ENCODE measurements at regions not wholly inside any gene's neighbourhood (a gene's known extent, or its start where the extent isn't known, plus 50 kb on each side); places are given as distances from the start of the nearest gene placed in this dataset.

GRCh38 chr14:56956182-56956581 is 145.9 kb upstream of the OTX2 start:
- no peaks in the 10 kb centered on the region for H3K9me3 ChIP-seq (ENCODE audit: control insufficient read depth, low read depth, low read length)

More at GRCh38 chr14:56956182-56956581, 145.9 kb upstream of the OTX2 start:
- DNase-seq = no peak
- H3K36me3 Mint-ChIP-seq (ENCODE audit: insufficient read depth in 1 of 3, low read depth in 3 of 3) = no peaks in the 10 kb centered on the region
- no peaks in the 10 kb centered on the region for H3K23me2 ChIP-seq (ENCODE audit: insufficient read length, low read depth, low read length, poor library complexity, severe bottlenecking)
- H2BK20ac ChIP-seq (ENCODE audit: low read depth, low read length, poor library complexity, severe bottlenecking) = no peak overlapping the region
- H3K4me1 ChIP-seq (ENCODE audit: insufficient read depth, low read length) = peaks cover 7% of the 10 kb centered on the region
- H3K18ac ChIP-seq (ENCODE audit: insufficient read length, low read depth, low read length) = no peak overlapping the region
- TF ChIP-seq CTCF (conservative IDR thresholded peaks at IDR 0.05) = no peak
- H2BK5ac ChIP-seq (ENCODE audit: insufficient read length, low read length) = no peak overlapping the region
- H4K8ac ChIP-seq (replicated peaks; ENCODE audit: insufficient read length, low read depth, low read length) = no peak overlapping the region
- no peaks in the 10 kb centered on the region for H3K27me3 Mint-ChIP-seq (ENCODE audit: low read depth)
- H3K14ac ChIP-seq (ENCODE audit: insufficient read depth, low read length) = no peak overlapping the region
- no peak overlapping the region for H3K9ac ChIP-seq (ENCODE audit: extremely low read depth, insufficient read length, low read length)
- H3K4me3 Mint-ChIP-seq = no peak overlapping the region
- no peak overlapping the region for H3K56ac ChIP-seq (ENCODE audit: insufficient read length, low read depth, low read length)
- H4K5ac ChIP-seq (ENCODE audit: insufficient read length, low read depth, low read length) = no peak overlapping the region
- no peak overlapping the region for H4K91ac ChIP-seq (ENCODE audit: insufficient read length, low read depth, low read length)
- no peaks in the 10 kb centered on the region for H3K79me2 ChIP-seq (ENCODE audit: insufficient read depth, low read length)
- no peak overlapping the region for H3K23ac ChIP-seq (ENCODE audit: insufficient read length, low read depth, low read length)
- no peak overlapping the region for H2AFZ ChIP-seq (ENCODE audit: low read length)
- H2BK15ac ChIP-seq (ENCODE audit: low read depth, low read length) = no peak overlapping the region
- H3K27ac Mint-ChIP-seq = no peak overlapping the region
- H3K27me3 ChIP-seq (ENCODE audit: insufficient read depth, low read length) = no peaks in the 10 kb centered on the region
- H3T11ph ChIP-seq (ENCODE audit: low read length) = no peak overlapping the region
- H3K79me1 ChIP-seq (ENCODE audit: insufficient read depth, low read depth, low read length, poor library complexity, severe bottlenecking) = no peaks in the 10 kb centered on the region
- H4K20me1 ChIP-seq (ENCODE audit: control insufficient read depth, insufficient read depth, insufficient read length) = no peaks in the 10 kb centered on the region
- no peak overlapping the region for H3K27ac ChIP-seq (ENCODE audit: insufficient read length, low read depth, low read length)
- peaks cover 22 to 28% of the 10 kb centered on the region in 2 experiments for H3K4me1 Mint-ChIP-seq
- no peak overlapping the region for H3K4me2 ChIP-seq (ENCODE audit: insufficient read depth, insufficient read length, low read length)
- H2BK120ac ChIP-seq (ENCODE audit: low read depth, low read length, poor library complexity, severe bottlenecking) = no peak overlapping the region
- H2AK5ac ChIP-seq (ENCODE audit: insufficient read length, low read length) = no peak overlapping the region
- H3K9me3 Mint-ChIP-seq = no peaks in the 10 kb centered on the region
- no CpG with 5 or more reads among the region's 2 CpGs for WGBS (ENCODE audit: extremely low coverage, insufficient read length, low lambda C conversion rate)
- no peak overlapping the region for H3K4ac ChIP-seq (ENCODE audit: low read depth, low read length)
- H2BK12ac ChIP-seq (ENCODE audit: insufficient read length, low read depth, low read length) = no peak overlapping the region

All from H9 (cell line).